ENCODE measurements at regions not wholly inside any gene's neighbourhood (a gene's known extent, or its start where the extent isn't known, plus 50 kb on each side); places are given as distances from the start of the nearest gene placed in this dataset.

DNA sequence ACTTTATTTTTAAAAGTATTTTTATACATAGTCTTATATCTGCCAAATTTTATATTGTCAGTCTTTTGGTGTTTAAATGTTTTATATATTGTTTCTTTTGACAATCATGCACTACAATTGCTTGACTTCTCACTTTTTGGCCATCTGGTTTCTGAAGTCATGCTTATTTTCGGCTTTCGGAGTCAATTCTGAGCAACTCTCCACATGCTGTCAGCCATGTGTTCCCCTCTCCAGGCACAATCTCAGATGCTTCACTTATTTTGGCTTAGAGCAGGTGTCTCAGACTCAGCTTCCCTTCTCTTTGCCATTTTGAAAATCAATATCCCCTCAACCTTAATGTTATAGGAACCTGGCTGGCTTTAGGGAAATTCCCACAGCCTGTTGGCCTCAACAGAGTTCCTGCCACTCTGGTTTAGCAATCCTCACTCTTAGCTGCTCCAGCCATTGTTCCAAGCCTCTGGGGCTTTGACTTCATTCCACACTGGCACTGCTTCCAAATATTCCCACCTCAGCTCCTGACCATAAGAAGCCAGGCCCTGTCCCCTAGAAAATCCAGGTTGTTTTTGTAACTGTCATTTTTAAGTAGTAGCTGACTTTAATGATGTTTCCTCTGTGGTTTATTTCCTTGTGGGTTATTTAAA, 125.5 kb upstream of the FAR2 start:
- TF ChIP-seq, protein P1, sequence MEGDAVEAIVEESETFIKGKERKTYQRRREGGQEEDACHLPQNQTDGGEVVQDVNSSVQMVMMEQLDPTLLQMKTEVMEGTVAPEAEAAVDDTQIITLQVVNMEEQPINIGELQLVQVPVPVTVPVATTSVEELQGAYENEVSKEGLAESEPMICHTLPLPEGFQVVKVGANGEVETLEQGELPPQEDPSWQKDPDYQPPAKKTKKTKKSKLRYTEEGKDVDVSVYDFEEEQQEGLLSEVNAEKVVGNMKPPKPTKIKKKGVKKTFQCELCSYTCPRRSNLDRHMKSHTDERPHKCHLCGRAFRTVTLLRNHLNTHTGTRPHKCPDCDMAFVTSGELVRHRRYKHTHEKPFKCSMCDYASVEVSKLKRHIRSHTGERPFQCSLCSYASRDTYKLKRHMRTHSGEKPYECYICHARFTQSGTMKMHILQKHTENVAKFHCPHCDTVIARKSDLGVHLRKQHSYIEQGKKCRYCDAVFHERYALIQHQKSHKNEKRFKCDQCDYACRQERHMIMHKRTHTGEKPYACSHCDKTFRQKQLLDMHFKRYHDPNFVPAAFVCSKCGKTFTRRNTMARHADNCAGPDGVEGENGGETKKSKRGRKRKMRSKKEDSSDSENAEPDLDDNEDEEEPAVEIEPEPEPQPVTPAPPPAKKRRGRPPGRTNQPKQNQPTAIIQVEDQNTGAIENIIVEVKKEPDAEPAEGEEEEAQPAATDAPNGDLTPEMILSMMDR (IDR thresholded peaks at IDR 0.05) = no peak
- no peak for TF ChIP-seq POLR2A (IDR thresholded peaks at IDR 0.05)
